NCI-H1105 treated with DMSO at 0.1 percent for 48 hours (cell line): ENCODE measurements at regions not wholly inside any gene's neighbourhood (a gene's known extent, or its start where the extent isn't known, plus 50 kb on each side); places are given as distances from the start of the nearest gene placed in this dataset.

ENCODE experiments used
- DNase-seq: peaks from one replicate; lab custom pipeline; 2025; lab: John Stamatoyannopoulos, UW

- no peak for DNase-seq
Measured at GRCh38 chr1:11338284-11338924, 65.4 kb downstream of the UBIAD1 start.

- peak; percentile 81 for DNase-seq
Measured at GRCh38 chr1:11339346-11340232, 66.6 kb downstream of the UBIAD1 start.

GRCh38 chr1:11340233-11340632 is 67.2 kb downstream of the UBIAD1 start:
- peak; percentile 8 for DNase-seq

- DNase-seq: no peak
Measured at GRCh38 chr1:11341901-11342552, 69.0 kb downstream of the UBIAD1 start.

- no peak for DNase-seq
Measured at GRCh38 chr1:11342621-11343032, 69.6 kb downstream of the UBIAD1 start.

GRCh38 chr1:11345971-11346715 is 73.1 kb downstream of the UBIAD1 start:
- DNase-seq: no peak

GRCh38 chr1:11350265-11350664 is 77.3 kb downstream of the UBIAD1 start:
- no peak for DNase-seq

GRCh38 chr1:11352058-11352715 is 79.2 kb downstream of the UBIAD1 start:
- no peak for DNase-seq

GRCh38 chr1:11352816-11353799 is 80.1 kb downstream of the UBIAD1 start:
- no peak for DNase-seq

- DNase-seq: peak; percentile 81
Measured at GRCh38 chr1:11354893-11355553, 82.0 kb downstream of the UBIAD1 start.

GRCh38 chr1:11355559-11356475 is 82.8 kb downstream of the UBIAD1 start:
- peak; percentile 91 for DNase-seq

- DNase-seq: no peak
Measured at GRCh38 chr1:11357276-11357675, 84.3 kb downstream of the UBIAD1 start.

- no peak for DNase-seq
Measured at GRCh38 chr1:11358984-11359383, 86.0 kb downstream of the UBIAD1 start.

- DNase-seq: no peak
Measured at GRCh38 chr1:11362547-11363021, 89.6 kb downstream of the UBIAD1 start.

- DNase-seq: no peak
Measured at GRCh38 chr1:11364170-11364569, 91.2 kb downstream of the UBIAD1 start.

GRCh38 chr1:11365744-11366387 is 92.9 kb downstream of the UBIAD1 start:
- DNase-seq: no peak

- no peak for DNase-seq
Measured at GRCh38 chr1:11373029-11373894, 100.3 kb downstream of the UBIAD1 start.
